ENCODE measurements at regions not wholly inside any gene's neighbourhood (a gene's known extent, or its start where the extent isn't known, plus 50 kb on each side); places are given as distances from the start of the nearest gene placed in this dataset.
A peak's percentile ranks its signal among the peaks of the same experiment; 100 is the strongest.

DNA sequence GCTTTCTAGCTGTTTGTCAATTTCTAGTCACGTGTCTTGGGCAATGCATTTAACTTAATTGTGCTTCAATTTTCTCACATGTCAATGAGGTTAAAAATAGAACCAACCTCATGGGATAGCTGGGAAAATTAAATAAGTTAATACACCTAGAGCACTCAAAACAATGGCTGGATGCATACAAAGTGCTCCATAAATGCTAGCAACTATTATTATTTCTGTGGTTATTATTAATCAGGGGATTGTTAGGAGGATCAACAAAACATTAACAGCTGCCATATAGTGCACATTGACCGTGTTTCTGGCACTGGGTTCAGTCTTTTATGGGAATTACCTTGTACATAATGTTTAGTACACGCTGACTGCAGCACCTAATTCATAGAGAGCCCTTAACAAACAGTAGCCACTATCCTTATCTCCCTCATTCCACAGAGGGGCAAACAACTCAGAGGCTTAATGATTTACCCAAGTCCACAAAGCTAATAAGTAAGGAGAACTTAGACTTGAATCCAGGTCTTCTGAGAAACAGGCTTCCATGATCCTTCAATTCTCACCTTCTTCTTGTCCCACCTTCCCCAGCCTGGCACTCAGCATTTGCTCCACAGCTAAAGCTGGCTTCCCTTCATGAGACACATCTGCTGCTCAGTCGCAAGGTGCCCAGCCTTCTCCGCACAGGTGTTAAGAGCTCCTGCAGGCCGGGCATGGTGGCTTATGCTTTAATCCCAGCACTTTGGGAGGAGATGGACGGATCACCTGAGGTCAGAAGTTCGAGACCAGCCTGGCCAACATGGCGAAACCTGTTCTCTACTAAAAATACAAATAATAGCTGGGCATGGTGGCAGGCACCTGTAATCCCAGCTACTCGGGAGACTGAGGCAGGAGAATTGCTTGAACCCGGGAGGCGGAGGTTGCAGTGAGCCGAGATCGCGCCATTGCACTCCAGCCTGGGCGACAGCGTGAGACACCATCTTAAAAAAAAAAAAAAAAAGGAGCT lies 137.4 kb upstream of the ABCA1 start:
- FAIRE-seq, result peak; percentile 9

GRCh38 chr9:105066275-105066865 lies 138.4 kb upstream of the ABCA1 start:
- no peak for FAIRE-seq

GRCh38 chr9:105067895-105068580 lies 140.1 kb upstream of the ABCA1 start:
- no peak for FAIRE-seq

DNA sequence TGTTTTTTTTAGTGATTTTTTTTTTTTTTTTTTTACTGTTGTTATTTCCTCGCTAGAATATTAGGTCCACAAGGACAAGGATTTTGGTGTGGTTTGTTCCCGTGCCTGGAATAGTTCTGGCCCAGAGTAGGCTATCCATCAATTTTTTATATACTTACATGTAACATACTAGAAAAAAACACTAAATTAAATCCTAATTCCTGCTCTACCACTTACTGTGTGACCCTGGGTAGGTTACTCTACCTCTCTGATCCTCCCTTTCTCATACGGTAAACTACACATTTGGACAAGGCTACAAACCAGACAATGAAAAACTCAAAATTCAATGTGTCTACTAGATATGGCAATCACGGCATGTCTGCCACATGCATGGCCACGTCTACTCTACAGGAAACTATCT lies 141.3 kb upstream of the ABCA1 start:
- FAIRE-seq, result no peak

- no peak for FAIRE-seq
These were observed 141.7 kb upstream of the ABCA1 start for GRCh38 chr9:105069696-105070095.

DNA sequence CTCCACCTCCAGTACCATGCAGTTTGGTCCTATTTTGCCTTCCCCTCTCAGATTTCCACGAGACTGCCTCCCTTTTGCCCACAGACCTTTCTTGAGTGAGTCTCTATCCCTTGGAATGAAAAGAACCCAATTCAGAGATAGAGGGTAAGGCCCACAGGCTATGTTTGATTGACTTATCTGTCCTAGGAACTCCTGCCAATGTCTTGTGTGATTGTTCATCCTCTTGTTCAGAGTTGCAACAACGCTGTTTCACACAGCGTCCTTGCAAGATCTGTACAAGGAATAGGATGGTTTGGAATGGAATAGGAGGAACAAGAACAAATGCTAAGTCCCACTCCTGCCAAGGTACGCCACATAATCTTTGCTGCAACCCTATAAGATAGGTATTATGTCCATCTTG lies 142.2 kb upstream of the ABCA1 start:
- FAIRE-seq, result no peak

GRCh38 chr9:105072476-105072875 lies 144.5 kb upstream of the ABCA1 start:
- FAIRE-seq, result no peak

GRCh38 chr9:105073147-105073546 lies 145.2 kb upstream of the ABCA1 start:
- no peak for FAIRE-seq

GRCh38 chr9:105074491-105074890 lies 146.5 kb upstream of the ABCA1 start:
- no peak for FAIRE-seq

- FAIRE-seq, result no peak
These were observed 148.8 kb upstream of the ABCA1 start for GRCh38 chr9:105076729-105077128.

DNA sequence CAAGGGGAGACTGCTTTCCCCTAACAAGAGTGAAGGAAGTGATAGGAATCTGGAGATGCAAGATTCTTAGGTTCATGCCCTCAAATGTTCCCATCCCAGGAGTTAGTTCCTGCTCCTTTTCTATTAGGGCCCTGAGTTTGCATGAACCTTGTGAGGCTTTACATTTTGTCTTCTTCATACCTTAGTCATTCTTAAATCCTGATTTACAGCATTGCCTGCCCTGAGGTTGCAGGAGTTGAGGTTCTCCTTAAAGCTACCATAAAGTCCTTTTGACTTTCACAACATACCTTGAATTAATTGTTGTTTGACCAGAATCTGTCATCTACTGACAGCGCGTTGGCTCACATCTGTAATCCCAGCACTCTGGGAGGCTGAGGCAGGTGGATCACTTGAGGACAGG lies 151.5 kb upstream of the ABCA1 start:
- FAIRE-seq, result no peak

DNA sequence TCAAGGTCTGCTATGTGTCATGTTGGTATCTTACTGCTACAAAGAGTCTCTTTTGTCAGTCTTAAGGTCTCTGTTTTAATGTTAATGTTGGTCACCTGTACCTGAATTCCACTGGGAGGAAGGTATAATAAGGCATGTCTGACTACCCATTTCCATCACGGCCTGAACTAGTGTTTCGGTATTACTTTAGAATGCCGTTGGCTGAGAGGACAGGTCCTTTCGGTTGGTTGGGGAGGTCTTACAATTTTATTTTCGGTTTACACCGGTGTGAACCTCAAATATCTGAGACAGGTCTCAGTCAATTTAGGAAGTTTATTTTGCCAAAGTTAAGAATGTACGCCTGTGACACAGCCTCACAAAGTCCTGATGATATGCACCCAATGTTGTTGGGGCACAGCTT lies 154.9 kb upstream of the ABCA1 start:
- FAIRE-seq, result no peak

DNA sequence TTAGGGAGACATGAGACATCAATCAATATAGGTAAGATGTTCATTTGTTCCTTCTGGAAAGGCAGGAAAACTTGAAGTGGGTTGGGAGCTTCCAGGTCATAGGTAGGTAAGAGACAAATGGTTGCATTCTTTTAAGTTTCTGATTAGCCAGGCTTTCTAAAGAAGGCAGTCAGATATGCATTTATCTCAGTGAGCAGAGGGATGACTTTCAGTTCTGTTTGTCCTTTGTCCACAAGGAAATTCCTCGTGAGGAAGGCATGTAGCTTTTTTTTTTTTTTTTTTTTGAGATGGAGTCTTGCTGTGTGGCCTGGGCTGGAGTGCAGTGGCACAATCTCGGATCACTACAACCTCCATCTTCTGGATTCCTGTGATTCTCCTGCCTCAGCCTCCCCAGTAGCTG lies 155.3 kb upstream of the ABCA1 start:
- no peak for FAIRE-seq

DNA sequence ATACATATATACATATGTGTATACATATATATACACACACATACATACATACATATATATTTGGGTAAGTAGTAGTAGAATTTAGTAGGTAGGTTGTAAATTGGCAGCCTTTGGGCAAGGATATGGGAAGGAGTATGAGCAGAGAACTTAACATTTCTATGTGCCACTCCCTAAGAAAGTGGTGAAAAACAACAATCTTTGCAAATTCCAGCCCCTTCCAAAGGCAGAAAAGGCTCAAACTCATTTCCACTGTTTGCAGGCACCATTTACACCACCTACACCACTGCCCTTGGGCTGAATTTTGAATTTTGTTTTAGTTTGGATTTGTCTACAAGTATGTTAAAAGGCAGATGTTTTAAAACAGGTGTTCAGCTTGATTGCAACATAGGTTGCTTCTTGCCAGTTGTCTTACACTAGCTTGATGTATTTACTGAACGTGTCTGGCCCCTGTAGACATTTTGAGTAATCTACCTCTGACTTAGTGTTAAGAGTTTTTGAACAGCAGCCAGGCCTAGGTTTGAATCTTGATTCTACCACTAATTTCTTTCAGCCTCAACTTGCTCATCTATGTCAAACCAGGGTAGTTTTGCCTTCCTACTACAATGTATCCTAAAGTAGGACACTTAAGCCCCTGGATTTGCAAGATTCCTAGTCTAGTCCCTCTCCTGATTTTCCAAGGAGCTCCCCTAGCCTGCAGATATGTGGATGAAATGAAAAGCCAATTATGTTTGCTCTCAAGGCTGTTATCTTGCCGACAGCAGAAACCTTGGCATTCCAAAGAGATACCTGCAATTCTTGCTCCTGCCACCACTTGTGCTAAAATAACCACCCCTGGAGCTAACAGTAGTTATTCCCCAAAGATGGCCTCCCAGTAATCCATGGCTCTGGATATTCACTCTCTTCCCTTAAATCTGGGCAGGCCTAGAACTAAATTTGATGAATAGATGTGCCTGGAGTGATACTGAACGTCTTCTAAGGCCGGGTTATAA lies 156.2 kb upstream of the SLC44A1 start:
- no peak for FAIRE-seq

- no peak for FAIRE-seq
These were observed 154.6 kb upstream of the SLC44A1 start for GRCh38 chr9:105089874-105090273.

DNA sequence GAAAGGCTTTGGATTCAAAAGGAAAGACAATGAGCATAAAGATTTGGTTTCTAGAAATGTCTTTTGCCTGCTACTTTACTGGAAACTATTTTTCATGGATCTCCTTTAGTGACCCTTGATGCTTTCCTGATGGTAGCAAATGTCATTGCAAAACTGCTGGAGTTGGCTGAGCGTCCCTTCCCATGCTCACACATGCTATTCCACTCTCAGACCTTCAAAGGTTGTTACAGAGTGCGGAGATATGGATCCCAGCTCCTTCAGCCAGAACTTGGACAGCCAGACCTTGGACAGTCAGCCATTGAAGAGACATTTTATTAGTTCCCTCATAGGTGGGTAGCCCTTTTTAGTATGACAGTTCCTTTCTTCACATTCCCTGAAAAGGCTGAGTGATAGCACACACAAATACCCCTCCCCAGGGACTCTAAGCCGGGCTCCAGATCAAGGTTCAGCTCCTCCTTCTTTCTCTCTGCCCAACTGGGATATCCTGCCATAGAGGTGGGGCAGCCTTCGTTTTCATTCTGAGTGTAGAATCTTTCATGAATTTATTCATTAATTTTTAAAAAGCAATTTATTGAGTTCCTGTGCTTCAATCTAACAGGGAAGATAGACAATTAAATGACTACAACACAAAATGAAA lies 153.3 kb upstream of the SLC44A1 start:
- no peak for FAIRE-seq

DNA sequence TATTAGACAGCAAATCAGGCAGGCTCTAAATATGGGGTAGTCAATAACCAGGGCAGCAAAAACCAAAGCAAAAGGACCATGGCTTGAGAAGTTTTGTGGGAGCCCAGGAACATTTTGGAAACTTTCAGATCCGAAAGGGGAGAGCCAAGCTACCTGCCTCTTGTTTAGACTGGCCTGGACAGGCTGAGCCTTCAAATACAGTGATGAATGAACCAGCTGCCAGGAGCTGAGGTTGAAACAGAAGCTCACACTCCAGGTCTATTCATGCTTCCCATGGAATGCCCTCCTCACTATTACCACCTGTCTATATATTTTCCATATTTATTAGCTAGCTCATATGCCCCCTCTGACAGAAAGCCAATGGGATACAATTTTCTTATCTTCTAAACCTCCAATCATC lies 150.8 kb upstream of the SLC44A1 start:
- no peak for FAIRE-seq

- FAIRE-seq, result no peak
These were observed 146.1 kb upstream of the SLC44A1 start for GRCh38 chr9:105098370-105098769.

GRCh38 chr9:105103776-105104175 lies 140.7 kb upstream of the SLC44A1 start:
- FAIRE-seq, result no peak

DNA sequence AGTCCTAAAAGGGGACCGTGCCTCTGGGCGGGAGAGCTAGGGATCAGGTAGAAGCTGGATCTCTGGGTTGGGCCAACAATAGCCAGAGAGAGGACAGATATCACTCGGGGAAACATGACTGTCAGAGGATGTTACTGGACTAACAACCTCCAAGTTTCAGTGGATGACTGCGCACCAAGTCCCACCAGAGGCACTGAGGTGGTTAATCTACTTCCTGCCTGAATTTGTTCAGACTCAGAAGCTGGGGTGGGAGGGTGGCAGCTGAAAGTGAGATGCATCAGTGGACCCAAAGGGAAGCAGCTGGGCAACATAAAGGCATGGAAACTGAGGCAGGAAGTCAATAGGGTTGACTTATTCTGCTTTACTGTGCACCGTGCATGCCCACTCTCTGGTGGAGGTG lies 130.1 kb upstream of the SLC44A1 start:
- FAIRE-seq, result no peak

GRCh38 chr9:105114964-105115728 lies 129.3 kb upstream of the SLC44A1 start:
- FAIRE-seq, result no peak
